NCI-H526 (cell line): ENCODE measurements at regions not wholly inside any gene's neighbourhood (a gene's known extent, or its start where the extent isn't known, plus 50 kb on each side); places are given as distances from the start of the nearest gene placed in this dataset.
A peak's percentile ranks its signal among the peaks of the same experiment; 100 is the strongest.

ENCODE experiments used
- DNase-seq, 2 experiments: peaks; one replicate each; lab custom pipeline; 2025; lab: John Stamatoyannopoulos, UW

GRCh38 chr6:167755461-167755860 lies 71.2 kb upstream of the AFDN start:
- no peak for DNase-seq

GRCh38 chr6:167756597-167756996 lies 70.1 kb upstream of the AFDN start:
- DNase-seq, result no peak

GRCh38 chr6:167757249-167757648 lies 69.5 kb upstream of the AFDN start:
- DNase-seq, result peak in 1 of 2 experiments; percentile 59

GRCh38 chr6:167757821-167758220 lies 68.9 kb upstream of the AFDN start:
- no peak for DNase-seq

- no peak for DNase-seq
Measured at GRCh38 chr6:167758309-167759023, 68.2 kb upstream of the AFDN start.

- DNase-seq, result no peak
Measured at GRCh38 chr6:167759206-167759605, 67.5 kb upstream of the AFDN start.

- DNase-seq, result no peak
Measured at GRCh38 chr6:167759912-167760311, 66.8 kb upstream of the AFDN start.

GRCh38 chr6:167760979-167761793 lies 65.5 kb upstream of the AFDN start:
- DNase-seq, result no peak

GRCh38 chr6:167761794-167762258 lies 64.9 kb upstream of the AFDN start:
- no peak for DNase-seq

GRCh38 chr6:167762259-167762962 lies 64.3 kb upstream of the AFDN start:
- DNase-seq, result peak in 1 of 2 experiments; percentile 21

GRCh38 chr6:167763056-167763944 lies 63.4 kb upstream of the AFDN start:
- DNase-seq, result no peak

- no peak for DNase-seq
Measured at GRCh38 chr6:167764215-167764614, 62.5 kb upstream of the AFDN start.

GRCh38 chr6:167764713-167765479 lies 61.8 kb upstream of the AFDN start:
- DNase-seq, result no peak

GRCh38 chr6:167766986-167767714 lies 59.6 kb upstream of the AFDN start:
- peak; percentile 50 to 84 for DNase-seq

GRCh38 chr6:167767715-167768107 lies 59.0 kb upstream of the AFDN start:
- no peak for DNase-seq

- no peak for DNase-seq
Measured at GRCh38 chr6:167768471-167769215, 58.1 kb upstream of the AFDN start.

GRCh38 chr6:167769408-167770190 lies 57.1 kb upstream of the AFDN start:
- no peak for DNase-seq

GRCh38 chr6:167770291-167770955 lies 56.3 kb upstream of the AFDN start:
- no peak for DNase-seq
